ENCODE measurements at regions not wholly inside any gene's neighbourhood (a gene's known extent, or its start where the extent isn't known, plus 50 kb on each side); places are given as distances from the start of the nearest gene placed in this dataset.

DNA sequence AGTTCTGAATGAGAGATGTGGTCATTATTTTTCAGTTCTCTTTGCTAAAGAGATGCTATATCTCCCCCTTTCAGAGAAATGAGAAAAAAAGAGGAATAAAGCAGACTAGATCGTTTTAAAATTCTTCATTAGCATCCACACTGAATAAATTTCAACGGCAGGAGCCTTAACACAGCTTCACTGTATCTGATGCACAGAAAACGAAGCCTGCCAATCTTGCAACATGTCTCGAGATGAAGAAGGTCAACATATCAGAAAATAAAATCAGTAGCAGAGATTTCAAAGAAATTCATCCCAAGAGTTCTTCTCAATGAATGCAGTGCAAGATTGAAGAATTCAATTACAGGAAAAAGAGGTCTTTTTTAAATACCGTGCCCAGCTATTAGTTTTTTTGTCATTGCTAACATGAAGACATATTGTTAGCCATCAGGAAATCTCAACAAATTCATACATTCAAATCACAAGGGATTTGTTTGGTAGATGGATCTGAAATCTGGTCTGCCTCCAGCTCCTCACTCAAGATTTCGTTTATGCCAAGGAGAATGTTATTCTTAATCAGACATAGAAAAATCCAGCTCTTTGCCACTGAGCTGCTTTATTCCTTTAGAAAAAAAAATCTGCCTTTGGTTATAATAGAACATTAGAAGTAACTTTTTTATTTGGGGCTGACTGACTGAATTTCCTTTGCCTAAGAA is 76.4 kb upstream of the DAB1 start:
- no peak for TF ChIP-seq FOXM1 (IDR thresholded peaks at IDR 0.05; ENCODE audit: borderline replicate concordance, low read depth)
- no peak for TF ChIP-seq EP300 (IDR thresholded peaks at IDR 0.05; ENCODE audit: borderline replicate concordance)
- no peak for TF ChIP-seq ZBTB7A (IDR thresholded peaks at IDR 0.05; ENCODE audit: low read depth)
- TF ChIP-seq, protein P1, sequence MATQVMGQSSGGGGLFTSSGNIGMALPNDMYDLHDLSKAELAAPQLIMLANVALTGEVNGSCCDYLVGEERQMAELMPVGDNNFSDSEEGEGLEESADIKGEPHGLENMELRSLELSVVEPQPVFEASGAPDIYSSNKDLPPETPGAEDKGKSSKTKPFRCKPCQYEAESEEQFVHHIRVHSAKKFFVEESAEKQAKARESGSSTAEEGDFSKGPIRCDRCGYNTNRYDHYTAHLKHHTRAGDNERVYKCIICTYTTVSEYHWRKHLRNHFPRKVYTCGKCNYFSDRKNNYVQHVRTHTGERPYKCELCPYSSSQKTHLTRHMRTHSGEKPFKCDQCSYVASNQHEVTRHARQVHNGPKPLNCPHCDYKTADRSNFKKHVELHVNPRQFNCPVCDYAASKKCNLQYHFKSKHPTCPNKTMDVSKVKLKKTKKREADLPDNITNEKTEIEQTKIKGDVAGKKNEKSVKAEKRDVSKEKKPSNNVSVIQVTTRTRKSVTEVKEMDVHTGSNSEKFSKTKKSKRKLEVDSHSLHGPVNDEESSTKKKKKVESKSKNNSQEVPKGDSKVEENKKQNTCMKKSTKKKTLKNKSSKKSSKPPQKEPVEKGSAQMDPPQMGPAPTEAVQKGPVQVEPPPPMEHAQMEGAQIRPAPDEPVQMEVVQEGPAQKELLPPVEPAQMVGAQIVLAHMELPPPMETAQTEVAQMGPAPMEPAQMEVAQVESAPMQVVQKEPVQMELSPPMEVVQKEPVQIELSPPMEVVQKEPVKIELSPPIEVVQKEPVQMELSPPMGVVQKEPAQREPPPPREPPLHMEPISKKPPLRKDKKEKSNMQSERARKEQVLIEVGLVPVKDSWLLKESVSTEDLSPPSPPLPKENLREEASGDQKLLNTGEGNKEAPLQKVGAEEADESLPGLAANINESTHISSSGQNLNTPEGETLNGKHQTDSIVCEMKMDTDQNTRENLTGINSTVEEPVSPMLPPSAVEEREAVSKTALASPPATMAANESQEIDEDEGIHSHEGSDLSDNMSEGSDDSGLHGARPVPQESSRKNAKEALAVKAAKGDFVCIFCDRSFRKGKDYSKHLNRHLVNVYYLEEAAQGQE (IDR thresholded peaks at IDR 0.05; ENCODE audit: low read depth) = no peak
- TF ChIP-seq RAD21 (IDR thresholded peaks at IDR 0.05; ENCODE audit: low read depth) = no peak
- TF ChIP-seq, protein P2, sequence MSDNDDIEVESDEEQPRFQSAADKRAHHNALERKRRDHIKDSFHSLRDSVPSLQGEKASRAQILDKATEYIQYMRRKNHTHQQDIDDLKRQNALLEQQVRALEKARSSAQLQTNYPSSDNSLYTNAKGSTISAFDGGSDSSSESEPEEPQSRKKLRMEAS (IDR thresholded peaks at IDR 0.05) = no peak
- TF ChIP-seq YY1 (IDR thresholded peaks at IDR 0.05; ENCODE audit: low read depth) = no peak

All from Ishikawa (cell line).